ENCODE measurements at regions not wholly inside any gene's neighbourhood (a gene's known extent, or its start where the extent isn't known, plus 50 kb on each side); places are given as distances from the start of the nearest gene placed in this dataset.

DNA sequence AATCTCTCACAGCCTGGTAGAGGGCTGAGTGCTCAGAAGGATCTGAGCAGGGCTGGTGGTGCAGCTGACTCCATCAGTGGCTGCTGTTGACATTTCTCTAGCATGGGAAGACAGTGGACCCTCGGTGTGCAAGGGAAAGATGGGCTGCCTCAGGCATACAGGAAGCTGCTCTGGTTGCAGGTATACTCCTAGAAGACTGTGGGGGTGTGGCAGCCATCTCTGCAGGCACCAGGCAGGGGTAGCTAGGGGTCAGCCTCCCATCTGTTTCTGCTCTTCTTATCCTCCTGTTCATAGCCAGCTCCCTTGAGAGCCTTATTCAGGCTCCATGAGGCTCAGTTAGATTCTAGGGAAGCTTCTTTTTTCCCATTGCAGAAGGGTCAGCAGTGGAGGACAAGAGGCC lies 475.5 kb downstream of the TSHZ3 start:
- no peak for DNase-seq (ENCODE audit: low read depth, low spot score)

- no peak for DNase-seq (ENCODE audit: low read depth, low spot score)
Measured at GRCh38 chr19:30873003-30873402, 476.2 kb downstream of the TSHZ3 start.

GRCh38 chr19:30871979-30872378 lies 477.3 kb downstream of the TSHZ3 start:
- no peak for DNase-seq (ENCODE audit: low read depth, low spot score)

DNA sequence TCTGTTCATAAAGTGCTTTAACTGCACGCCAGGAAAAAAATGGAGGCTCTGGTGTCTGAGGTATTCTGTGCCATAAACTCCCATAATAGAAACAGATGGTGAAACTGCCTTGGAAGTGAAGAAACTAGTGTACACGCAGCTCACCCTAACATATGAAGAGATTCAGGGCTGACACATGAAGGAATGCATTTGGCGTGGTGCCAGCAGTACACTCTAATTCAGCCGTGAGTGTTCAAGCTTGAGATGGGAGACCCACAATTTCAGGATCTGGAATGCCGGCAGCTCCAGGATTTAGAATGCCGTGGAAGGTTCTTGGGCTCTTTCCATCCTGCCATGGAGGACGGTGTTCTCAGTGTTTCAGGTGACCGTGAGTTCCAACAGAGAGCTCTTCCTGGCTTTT lies 478.4 kb downstream of the TSHZ3 start:
- DNase-seq (ENCODE audit: low read depth, low spot score), result no peak

GRCh38 chr19:30865511-30865910 lies 483.7 kb downstream of the TSHZ3 start:
- no peak for DNase-seq (ENCODE audit: low read depth, low spot score)

DNA sequence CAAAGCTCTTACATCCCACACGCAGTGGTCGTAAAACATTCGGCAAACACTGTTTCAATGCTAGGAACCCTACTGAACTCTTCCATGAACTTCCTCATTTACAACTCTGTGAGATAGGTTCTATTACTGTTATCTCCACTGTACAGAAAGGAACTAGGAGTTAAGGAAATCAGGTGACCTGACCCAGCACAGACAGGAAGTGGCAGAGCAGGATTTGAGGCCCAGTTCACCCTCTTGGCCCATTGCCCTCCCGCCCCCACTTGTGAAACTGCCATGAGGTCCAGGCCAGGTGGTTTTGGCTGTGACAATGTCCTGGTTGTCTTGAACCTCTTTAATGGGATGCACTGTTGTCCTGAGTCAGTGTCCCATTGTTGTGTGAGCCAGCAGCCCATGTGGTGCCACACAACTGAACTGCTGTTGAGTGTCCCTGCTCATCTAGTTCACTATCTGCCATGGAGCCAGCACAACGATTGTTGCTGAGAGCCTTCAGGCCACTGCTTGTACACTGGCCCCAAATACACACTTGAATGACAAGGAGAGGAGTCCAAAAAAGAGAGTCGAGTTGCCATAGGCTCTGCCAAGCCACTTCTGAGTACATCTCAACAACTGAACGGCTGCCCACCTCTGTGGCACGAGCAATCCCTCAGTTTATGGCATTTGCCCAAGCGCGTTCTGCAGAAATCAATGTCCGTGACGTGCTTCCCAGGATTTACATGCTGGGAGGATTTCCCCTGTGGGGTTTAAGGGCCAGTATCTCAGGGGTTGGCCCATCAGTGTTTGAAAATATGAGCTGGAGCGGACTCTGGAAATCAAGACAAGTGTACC lies 484.6 kb downstream of the TSHZ3 start:
- DNase-seq (ENCODE audit: low read depth, low spot score), result no peak

DNA sequence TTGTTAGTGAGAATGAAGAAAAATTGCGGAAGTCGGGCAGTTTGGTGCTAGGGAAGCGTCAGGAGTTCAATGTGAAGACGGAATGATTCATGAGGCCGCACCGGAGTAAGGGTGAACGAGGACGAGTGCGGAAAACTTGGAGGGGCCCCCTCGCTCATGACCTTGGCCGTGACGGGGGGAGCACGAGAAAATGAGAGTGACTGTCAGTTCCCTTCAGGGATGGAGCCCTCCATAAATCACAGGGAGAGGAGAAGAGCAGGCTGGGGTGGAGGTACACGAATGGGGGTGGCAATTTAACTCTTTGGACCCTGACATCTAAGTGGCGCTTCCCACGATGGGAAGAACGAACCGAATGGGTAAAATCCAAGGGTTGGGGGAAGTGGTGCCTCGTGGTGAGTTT lies 486.4 kb downstream of the TSHZ3 start:
- DNase-seq (ENCODE audit: low read depth, low spot score), result no peak

DNA sequence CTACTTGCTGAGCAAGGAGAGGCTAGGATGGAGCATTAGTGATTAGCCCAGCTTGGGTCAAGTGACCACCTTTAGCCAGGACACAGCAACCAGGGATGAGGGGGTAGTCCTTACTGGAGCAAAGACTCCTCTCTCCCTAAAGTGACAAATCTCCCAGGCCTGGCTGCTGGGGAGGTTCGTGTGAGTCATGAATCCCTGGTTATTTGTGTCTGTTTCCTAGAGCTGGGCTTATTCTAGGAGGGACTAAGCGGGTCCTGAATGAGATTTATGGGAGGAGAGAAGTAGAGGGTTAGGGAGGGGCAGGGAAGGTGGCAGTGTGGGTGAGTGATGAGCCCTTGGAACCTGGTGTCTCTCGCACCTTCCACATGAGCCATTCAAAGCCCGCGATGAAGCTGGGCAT lies 487.3 kb downstream of the TSHZ3 start:
- DNase-seq (ENCODE audit: low read depth, low spot score), result no peak

- no peak for DNase-seq (ENCODE audit: low read depth, low spot score)
Measured at GRCh38 chr19:30857966-30858490, 485.8 kb downstream of the ZNF536 start.

DNA sequence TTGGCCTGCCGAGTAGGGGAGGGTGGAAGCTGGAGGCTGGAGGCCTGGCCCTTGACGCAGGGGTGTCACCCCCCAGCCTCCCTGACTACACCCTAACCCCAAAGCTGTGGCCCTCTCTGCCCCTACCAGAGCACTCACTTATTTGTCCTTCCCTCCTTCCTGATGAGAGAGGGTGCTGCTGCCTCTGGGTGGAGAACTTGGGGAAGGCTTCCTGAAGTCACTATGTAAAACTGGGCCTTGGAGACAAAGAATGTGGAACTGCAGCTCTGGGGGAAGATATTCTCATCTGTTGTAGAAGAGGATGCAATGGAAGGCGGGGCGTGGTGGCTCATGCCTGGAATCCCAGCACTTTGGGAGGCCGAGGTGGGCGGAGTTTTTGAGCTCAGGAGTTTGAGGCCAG lies 485.2 kb downstream of the ZNF536 start:
- DNase-seq (ENCODE audit: low read depth, low spot score), result no peak

- no peak for DNase-seq (ENCODE audit: low read depth, low spot score)
Measured at GRCh38 chr19:30856786-30857185, 484.6 kb downstream of the ZNF536 start.

DNA sequence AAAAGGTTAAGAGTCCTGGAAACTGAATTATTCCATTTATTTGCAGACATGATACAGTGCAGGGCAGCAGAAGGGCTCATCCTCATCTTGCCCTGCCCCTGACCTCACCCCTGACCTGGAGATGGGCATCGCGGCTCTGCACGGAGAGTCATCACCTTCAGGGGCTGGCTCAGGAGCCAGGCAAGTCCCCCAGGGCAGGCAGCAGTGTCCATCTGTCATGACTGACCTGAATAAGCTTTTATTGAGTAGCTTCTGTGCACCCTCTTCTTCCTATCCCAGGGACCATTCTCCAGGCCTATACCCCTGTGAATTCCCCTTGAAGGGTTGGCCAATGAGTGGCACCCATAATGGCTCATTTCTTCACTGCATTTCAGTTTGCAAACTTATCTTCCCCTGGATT lies 484.2 kb downstream of the ZNF536 start:
- DNase-seq (ENCODE audit: low read depth, low spot score), result no peak

GRCh38 chr19:30855442-30855841 lies 483.3 kb downstream of the ZNF536 start:
- no peak for DNase-seq (ENCODE audit: low read depth, low spot score)

DNA sequence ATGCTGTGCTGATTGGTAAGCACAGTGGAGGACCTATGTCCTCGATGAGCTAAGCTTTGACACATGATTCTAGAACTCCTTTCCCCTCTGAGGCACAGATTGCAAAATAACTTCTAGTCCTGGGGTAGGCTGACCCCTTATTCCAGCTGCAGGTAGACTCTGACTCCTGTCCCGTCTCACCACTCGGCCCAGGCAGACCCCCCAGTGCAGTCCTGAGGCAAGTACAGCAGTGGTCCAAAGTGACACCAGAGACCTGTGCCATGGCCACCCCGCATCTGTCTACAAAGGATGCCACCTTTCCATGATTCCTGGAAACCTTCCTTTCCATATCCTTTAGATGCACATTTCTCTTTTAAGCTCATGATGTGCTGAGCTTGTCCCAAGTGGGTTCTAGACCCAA lies 482.5 kb downstream of the ZNF536 start:
- no peak for DNase-seq (ENCODE audit: low read depth, low spot score)

GRCh38 chr19:30854207-30854606 lies 482.0 kb downstream of the ZNF536 start:
- no peak for DNase-seq (ENCODE audit: low read depth, low spot score)

- no peak for DNase-seq (ENCODE audit: low read depth, low spot score)
Measured at GRCh38 chr19:30853036-30853435, 480.9 kb downstream of the ZNF536 start.

DNA sequence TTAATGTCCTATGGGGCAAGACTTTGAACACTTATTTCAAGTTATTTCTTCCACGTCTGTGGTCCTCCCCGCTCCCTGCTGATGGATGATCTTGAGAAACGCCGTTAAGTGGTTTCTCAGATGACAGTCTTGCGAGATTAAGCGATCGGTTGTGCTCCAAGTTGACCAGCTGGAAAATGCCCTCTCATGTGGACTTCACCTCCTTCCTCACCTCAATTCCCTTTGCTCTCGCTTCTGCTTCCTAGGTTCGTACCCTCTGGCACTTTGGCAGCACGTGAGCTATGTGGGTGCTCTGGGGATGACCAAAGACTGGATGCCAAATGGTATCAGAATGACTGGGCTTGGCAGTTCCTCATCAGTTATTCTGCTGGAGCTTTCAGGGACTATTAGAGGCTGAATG lies 480.0 kb downstream of the ZNF536 start:
- no peak for DNase-seq (ENCODE audit: low read depth, low spot score)

DNA sequence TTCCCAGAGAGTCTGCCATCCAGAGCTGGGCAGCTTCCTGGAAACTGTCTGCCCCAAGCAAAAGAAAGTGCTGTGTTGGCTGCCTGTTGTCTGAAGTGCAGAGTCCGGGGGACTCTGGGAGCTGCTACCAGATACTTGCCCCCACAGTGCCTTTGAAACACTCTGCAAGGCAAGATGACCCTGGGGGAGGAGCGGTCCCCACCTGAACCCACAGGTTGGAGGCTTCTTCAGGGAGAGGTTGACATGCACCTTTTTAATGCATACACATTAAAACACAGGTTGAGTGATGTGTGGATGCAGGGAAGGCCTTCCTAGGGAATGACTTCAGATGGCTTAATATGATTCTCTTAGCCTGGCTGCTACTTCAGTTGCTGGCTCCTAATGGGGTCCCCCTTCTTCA lies 479.5 kb downstream of the ZNF536 start:
- DNase-seq (ENCODE audit: low read depth, low spot score), result no peak

DNA sequence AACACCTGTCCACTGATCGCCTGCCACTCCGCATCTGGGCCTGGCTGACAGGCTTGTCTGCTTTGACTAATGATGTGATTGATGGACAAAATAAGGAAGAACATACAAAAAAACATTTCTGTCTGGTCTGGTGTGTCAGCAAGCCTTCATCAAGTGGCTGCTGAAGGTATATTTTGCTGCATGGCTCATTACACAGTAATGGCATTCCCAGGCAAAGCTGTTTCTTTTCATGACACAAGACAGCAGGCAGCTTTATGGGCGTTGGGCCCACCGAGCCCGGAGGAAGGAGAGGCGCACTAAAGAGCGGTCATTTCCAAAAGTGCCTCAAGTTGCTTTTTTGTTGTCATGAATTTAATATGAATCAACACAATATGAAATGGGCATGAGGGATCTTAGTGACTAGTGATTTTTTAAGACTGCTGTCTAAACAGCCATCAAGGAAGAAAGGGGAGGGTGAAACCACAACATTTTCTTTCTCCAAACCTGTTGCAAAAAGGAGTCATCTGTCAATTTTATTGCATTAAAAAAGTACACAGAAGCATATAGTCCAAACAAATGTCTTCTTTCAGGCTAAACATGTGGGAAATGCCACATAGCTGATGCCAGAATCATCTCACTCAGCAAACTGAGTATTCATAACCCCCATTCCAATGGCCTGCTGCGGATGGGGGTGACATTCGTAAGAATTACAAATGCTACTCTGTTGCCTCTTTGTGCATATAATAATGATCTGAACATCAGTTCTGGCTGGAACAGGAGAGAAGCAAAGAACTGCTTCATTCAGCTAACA lies 476.6 kb downstream of the ZNF536 start:
- no peak for DNase-seq (ENCODE audit: low read depth, low spot score)

DNA sequence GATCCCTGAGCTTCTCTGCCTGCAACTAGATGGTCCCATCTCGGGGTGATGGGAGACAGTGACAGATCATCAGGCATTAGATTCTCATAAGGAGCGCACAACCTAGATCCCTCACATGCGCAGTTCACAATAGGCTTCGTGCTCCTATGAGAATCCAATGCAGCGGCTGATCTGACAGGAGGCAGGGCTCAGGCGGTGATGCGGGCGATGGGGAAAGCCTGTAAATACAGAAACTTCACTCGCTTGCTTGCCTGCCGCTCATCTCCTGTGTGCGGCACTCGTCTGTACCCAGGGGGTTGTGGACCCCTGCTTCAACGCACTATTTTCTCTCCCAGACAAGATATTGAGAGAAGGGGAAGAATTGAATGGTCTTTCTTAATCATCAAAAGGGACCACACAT lies 473.9 kb downstream of the ZNF536 start:
- DNase-seq (ENCODE audit: low read depth, low spot score), result no peak

DNA sequence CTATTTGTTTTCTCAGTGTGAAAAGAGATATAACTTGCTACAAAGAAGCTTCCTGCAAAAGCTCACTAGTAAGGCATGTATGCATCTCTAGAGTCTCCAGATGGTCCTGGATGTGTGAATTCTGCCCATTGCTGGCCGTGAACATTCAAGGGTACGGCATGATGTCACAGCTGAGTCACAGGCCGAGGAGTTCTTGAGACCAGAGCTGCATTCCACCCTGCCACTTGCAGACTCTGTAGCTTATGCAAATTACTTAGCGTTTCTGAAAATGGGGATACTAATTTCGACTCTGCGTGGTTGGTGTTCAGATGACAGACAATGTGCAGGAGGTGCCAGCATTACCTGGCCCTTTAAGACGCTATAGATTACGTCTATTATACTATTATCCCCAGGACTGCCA lies 470.7 kb downstream of the ZNF536 start:
- DNase-seq (ENCODE audit: low read depth, low spot score), result no peak

DNA sequence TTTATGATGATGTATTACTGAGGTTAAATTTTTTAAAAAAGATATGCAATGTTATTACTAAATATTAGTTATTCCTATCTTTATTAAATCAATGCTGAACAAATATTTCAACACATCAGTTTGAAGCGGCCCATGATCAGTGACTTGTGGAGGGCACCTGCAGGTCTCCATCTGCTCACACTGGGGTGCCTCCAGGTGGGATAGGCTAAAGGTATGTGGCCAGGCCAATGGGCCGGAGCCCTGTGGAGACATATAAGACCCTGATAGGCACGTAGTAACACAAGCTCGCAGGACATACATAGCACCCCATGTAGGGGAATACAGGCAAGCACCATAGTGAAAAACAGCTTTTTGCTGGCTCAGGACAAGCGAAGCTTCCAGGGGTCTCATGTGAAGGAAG lies 469.8 kb downstream of the ZNF536 start:
- no peak for DNase-seq (ENCODE audit: low read depth, low spot score)

DNA sequence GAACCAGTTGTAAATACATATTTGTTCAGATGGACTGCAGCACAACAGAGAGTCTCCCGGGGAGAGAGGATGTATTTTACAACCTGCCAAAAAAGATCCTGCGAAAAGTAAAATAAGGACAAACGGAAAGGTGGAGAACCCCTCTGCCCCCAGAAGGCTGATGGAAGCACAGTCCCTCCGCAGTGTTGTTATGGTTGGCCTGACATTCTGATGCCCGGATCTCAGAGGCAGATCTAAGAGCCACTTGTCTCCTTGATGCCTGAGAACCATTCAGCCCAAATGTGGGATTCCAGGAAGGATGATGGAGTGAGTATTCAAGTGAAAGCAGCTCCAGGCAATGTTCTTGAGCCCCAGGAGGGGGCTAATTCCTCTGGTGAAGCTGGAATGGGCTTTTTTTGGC lies 458.7 kb downstream of the ZNF536 start:
- DNase-seq (ENCODE audit: low read depth, low spot score), result no peak

All from activated naive CD8-positive, alpha-beta T cell treated with anti-CD3 and anti-CD28 coated beads, Interleukin-2, amount 50 U/mL, for 16 hours (primary cell).